ENCODE measurements at regions not wholly inside any gene's neighbourhood (a gene's known extent, or its start where the extent isn't known, plus 50 kb on each side); places are given as distances from the start of the nearest gene placed in this dataset.
"Not testable (repeated sequence)": the region's sequence is repeated elsewhere in the genome, so short reads cannot be mapped to it uniquely, and the experiment has no call there.

GRCh38 chr7:152949253-152949652 lies 189.7 kb downstream of the ACTR3B start:
- no peak for DNase-seq (ENCODE audit: low read depth in 2 of 2)

- no peak for DNase-seq (ENCODE audit: low read depth in 2 of 2)
These were observed 190.2 kb downstream of the ACTR3B start for GRCh38 chr7:152949790-152950189.

DNA sequence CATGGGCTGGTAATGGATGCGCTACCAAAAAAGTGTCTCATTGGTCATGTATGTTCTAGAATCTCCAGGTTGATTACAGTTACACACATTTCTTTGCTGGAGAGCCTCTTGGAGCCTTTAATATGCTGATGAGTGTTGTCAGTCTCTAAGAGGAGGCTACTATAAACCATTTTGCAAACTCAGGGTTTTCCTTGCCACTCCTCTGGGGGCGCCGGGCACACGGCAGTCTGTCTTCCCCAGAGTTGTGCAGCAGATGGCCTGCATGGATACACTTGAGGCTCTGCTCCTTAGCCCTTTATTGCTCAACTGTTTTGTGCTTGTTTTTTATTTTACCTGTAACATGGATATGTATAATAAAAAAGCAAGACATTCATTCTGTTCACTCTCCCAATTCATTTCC lies 196.5 kb downstream of the ACTR3B start:
- no peak for DNase-seq (ENCODE audit: low read depth in 2 of 2)

- no peak for DNase-seq (ENCODE audit: low read depth in 2 of 2)
These were observed 200.1 kb downstream of the ACTR3B start for GRCh38 chr7:152959610-152960009.

DNA sequence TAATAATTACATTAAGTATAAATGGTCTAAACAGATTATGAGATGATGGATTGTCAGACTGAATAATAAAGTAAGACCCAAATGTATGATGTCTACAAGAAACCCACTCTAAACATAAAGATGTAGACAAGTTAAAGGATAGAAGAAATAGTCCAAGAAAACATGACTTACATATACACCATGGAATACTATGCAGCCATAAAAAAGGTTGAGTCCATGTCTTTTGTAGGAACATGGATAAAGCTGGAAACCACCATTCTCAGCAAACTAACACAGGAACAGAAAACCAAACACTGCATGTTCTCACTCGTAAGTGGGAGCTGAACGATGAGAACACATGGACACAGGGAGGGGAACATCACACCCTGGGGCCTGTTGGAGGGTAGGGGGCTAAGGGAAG lies 202.2 kb downstream of the ACTR3B start:
- DNase-seq (ENCODE audit: low read depth in 2 of 2): not testable (repeated sequence)

DNA sequence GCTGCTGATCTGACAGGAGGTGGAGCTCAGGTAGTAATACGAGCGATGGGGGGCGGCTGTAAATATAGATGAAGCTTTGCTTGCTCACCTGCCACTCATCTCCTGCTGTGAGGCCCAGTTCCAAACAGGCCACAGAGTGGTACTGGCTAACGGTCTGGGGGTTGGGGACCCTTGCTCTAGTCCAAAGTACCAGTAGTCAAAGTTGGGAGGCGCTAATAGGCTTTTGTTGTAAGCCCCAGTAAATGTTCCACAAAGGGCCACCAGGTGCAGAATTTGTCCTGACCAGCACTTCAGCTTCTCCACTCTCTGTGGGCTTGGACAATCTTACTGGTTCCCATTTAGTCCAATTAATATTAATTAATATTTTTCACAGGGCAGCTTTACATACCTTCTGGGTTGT lies 206.6 kb downstream of the ACTR3B start:
- DNase-seq (ENCODE audit: low read depth in 2 of 2): no peak

DNA sequence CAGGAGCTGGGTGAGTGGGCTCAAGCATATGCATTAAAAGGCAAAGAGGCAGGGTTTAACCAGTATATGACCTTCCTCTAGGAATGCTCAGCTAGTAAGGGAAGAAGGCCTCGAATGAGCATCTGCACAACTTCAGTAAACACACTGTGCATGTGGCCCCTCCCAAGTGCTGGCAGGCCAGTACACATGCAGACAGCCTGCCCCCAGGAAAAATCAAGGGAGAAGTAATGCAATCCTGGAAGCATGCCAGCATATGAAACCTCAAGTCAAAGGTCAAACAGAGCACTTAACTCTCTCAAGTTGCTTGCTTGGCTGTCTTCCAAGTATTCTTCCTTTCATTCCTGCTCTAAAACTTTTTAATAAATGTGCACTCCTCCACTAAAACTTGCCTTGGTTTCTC lies 208.4 kb downstream of the ACTR3B start:
- no peak for DNase-seq (ENCODE audit: low read depth in 2 of 2)

DNA sequence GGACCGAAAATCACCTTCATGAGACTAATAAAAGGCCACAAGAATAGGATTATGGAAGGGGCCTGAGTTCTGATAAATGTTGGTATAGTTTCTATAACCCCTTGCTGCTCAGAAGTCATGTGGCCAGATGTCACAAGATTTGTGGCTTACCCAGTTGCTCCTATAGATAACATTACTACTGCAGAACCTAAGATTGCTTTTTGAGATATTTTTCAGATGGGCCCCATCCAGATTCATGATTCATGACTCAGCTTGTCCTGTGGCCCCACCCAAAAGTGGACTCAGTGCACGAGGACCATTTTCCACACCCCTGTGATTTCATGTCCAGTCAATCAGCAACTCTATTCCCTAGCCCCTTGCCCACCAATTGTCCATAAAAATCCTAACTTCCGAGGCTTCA lies 209.0 kb downstream of the ACTR3B start:
- DNase-seq (ENCODE audit: low read depth in 2 of 2): no peak

DNA sequence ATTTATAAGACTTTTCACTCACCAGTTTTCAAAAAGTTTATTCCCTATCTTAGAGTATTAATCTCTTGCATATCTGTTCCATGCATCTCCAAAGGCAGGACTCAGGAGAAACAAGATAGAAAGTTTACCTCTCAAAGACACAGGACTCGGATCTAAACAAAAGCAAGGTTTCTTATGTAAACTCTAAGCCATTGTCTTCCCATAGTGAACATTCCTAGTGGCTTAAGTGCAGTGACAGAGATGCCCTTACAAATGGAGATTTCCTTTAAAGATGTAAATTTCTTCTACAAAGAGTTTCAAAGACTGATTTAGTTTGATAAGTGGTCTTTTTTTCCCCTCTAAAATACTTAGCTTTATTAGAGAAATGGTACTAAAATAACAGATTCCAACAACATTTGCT lies 209.8 kb downstream of the ACTR3B start:
- DNase-seq (ENCODE audit: low read depth in 2 of 2): no peak

DNA sequence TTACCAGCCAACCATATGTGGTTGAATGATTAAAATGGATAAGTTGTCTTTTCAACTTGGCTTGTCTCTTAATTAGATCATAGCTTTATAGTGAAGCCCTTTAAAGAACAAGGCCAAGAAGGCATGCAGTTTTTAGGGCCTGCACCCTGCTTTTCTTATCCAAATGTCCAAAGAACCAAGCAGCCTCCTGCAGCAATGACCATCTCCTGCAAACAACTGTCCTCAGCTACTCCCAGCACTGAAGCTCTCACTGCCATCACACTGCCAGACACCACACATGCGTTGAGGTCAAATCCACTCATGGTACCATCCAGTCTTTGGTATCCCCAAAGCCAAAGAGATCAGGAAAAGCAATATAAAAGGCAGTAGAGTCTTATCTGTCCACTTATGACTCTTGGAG lies 210.3 kb downstream of the ACTR3B start:
- no peak for DNase-seq (ENCODE audit: low read depth in 2 of 2)

- no peak for DNase-seq (ENCODE audit: low read depth in 2 of 2)
These were observed 210.9 kb downstream of the ACTR3B start for GRCh38 chr7:152970481-152970880.

- no peak for DNase-seq (ENCODE audit: low read depth in 2 of 2)
These were observed 215.0 kb downstream of the ACTR3B start for GRCh38 chr7:152974577-152974976.

DNA sequence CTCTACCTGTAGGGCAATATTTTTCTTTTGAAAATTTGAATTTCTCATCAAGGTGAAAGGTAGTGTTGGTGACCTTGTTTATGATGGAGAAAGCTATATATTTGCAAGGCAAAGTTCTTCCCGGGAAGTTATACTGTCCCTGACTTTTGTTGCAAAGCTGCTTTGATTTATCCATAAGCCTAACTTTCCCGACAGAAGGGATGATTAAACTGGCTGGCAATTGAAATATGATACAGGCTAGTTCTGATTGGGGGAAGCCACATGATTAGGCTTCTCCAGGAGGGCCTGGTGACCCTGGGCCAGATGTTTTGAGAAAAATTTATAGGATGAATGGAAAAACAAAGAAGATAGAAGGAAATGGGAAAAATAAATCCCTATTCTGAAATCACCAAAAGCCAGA lies 215.5 kb downstream of the ACTR3B start:
- no peak for DNase-seq (ENCODE audit: low read depth in 2 of 2)

GRCh38 chr7:152979376-152979775 lies 219.8 kb downstream of the ACTR3B start:
- no peak for DNase-seq (ENCODE audit: low read depth in 2 of 2)

- no peak for DNase-seq (ENCODE audit: low read depth in 2 of 2)
These were observed 224.9 kb downstream of the ACTR3B start for GRCh38 chr7:152984421-152984820.

DNA sequence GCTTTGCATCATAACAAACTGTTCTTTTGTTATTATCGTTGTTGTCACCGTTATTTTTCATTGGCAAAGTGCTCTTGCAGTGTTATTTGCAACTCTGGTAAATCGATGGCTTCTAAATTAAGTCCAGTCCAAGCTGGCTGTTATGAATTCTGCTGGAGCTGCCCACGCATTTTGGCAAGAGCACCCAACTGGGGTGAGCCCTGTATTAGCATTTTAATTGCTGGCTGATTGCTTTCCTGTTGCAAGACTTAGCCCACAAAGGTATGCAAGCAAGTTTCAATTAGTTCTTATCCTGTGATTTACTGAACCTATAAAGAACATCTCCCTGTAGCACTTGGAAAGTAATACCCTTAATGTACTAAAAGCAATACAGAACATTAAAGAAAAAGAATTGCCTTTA lies 226.8 kb downstream of the ACTR3B start:
- no peak for DNase-seq (ENCODE audit: low read depth in 2 of 2)

GRCh38 chr7:152987656-152988055 lies 228.1 kb downstream of the ACTR3B start:
- DNase-seq (ENCODE audit: low read depth in 2 of 2): no peak

GRCh38 chr7:152989889-152990380 lies 230.4 kb downstream of the ACTR3B start:
- peak in 1 of 2 donors; percentile 4 for DNase-seq (ENCODE audit: low read depth in 2 of 2)

DNA sequence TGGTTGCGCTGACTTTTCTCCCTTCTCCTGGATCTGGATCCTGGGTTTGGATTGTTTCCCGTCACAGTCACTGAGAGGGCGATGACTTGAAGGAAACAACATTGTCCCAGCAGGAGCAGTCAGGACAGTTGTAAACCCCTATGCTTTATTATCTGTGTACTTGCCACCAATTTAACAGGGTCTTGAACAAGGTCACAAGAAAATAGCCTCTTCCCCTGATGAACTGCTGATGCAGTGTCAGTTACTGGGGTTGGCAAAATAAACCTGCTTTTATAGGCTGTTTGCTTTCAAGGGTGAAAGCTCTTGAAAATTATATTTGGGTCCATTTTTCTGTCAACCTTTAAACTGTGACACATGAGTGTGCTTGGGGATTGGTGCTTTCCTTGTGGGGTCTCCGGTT lies 238.9 kb downstream of the ACTR3B start:
- DNase-seq (ENCODE audit: low read depth in 2 of 2): no peak

DNA sequence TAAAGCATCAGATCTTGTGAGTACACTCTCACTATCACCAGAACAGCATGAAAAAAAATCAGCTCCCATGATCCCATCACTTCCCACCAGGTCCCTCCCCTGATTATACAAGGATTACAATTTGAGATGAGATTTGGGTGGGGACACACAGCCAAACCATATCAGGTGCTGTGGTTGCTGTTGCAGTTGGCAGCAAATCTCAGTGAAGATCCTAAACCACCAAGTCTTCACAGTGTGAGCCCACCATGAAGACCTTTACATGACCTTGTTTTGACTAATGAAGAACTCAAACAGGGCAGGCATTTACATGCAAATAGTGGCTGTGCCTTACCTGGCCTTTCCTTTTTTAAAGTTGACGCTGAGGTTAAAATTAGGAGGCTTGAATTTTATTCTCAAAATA lies 242.6 kb downstream of the ACTR3B start:
- DNase-seq (ENCODE audit: low read depth in 2 of 2): no peak

GRCh38 chr7:153002572-153002971 lies 243.0 kb downstream of the ACTR3B start:
- no peak for DNase-seq (ENCODE audit: low read depth in 2 of 2)

GRCh38 chr7:153004341-153004740 lies 244.8 kb downstream of the ACTR3B start:
- DNase-seq (ENCODE audit: low read depth in 2 of 2): no peak

DNA sequence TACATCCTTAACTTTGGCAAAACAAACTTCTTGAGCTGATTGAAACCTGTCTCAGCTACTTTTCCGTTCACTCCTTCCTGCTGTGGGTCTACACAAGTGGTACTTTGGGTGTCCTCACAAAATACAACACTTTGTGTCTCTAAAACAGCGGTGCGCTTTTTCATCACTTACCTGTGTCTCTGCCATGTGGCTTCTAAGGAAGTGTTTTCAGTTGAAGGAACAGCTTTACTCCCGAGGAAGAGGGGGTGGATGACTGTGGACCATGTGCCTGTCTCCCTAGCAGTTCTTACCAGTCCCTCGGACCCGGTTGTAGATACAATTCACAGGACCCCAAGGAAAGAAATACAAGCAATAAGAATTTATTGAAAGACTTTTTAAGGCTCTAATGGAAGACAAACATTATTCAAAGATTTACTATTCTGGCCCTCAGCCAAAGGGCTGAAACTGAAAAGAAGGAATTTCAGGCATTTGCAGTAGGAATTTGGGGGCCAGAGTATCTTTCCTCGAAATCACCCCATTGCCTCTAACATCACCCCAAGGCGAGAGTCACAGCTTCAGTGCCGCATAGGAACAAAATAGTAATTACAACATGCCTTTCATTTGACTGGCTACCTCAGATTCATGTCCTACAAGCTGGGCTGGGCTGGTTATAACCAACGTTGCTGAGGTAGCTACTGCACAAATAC lies 246.3 kb downstream of the ACTR3B start:
- no peak for DNase-seq (ENCODE audit: low read depth in 2 of 2)

DNA sequence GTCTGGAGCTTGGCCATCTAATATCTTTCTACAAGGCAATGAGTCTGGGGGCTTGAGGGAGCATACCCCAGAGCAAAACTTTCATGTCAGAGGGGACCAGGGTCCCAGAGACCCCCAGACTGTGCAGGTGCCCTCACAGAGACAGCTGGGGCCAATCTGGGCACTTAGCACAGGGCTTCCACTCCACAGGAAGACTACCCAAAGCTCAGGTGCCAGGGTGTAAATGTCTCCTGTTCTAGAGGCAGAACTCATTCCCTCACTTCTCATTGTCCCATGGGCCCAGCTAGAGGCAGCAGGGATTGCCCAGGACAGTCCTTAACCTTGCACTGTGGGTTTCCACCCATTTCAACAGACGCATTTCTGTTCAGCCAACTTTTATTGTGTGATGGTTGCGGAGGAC lies 246.9 kb downstream of the ACTR3B start:
- DNase-seq (ENCODE audit: low read depth in 2 of 2): no peak
